Activated naive CD4-positive, alpha-beta T cell treated with anti-CD3 and anti-CD28 coated beads, Interleukin-2, amount 10 ng/mL, durations not matched to agents 7 days and 5 days (primary cell): ENCODE measurements at regions not wholly inside any gene's neighbourhood (a gene's known extent, or its start where the extent isn't known, plus 50 kb on each side); places are given as distances from the start of the nearest gene placed in this dataset.
A peak's percentile ranks its signal among the peaks of the same experiment; 100 is the strongest.
"Not testable (repeated sequence)": the region's sequence is repeated elsewhere in the genome, so short reads cannot be mapped to it uniquely, and the experiment has no call there.

ENCODE experiments used
- CTCF ChIA-PET: fragments of 350-600 bp; sonication (Branson Sonifier 250); formaldehyde crosslinking; loops from one replicate; lab custom pipeline; 2021; ENCODE audit warnings: antibody characterized with exemption; lab: Charles Lee
- DNase-seq: peaks from one replicate; pipeline ENCODE4 v3.0.0-alpha.2; 2020
- H3K27ac Mint-ChIP-seq: one replicate; pipeline ENCODE4 v1.8.0; 2021; ENCODE audit warnings: mild to moderate bottlenecking, moderate library complexity, mixed read lengths
- H3K27me3 Mint-ChIP-seq: one replicate; pipeline ENCODE4 v1.8.0; 2021; ENCODE audit warnings: mild to moderate bottlenecking, mixed read lengths
- H3K36me3 Mint-ChIP-seq: one replicate; pipeline ENCODE4 v1.8.0; 2021; ENCODE audit warnings: mixed read lengths
- H3K4me1 Mint-ChIP-seq: one replicate; pipeline ENCODE4 v1.8.0; 2021; ENCODE audit warnings: mixed read lengths
- H3K4me3 Mint-ChIP-seq: one replicate; pipeline ENCODE4 v1.8.0; 2021; ENCODE audit warnings: mild to moderate bottlenecking, moderate library complexity, mixed read lengths
- H3K9me3 Mint-ChIP-seq: one replicate; pipeline ENCODE4 v1.8.0; 2021; ENCODE audit warnings: mixed read lengths

GRCh38 chr2:58764338-58765104 is 523.4 kb upstream of the FANCL start:
- H3K27me3 Mint-ChIP-seq: no peaks in the 10 kb centered on the region
- no peak for DNase-seq
- CTCF ChIA-PET: interaction anchor here (1.0 kb wide), 1 partner anchor 193 kb away, joined by 3 read pairs; no protein-coding TSS in a partner anchor

GRCh38 chr2:58762176-58762781 is 521.2 kb upstream of the FANCL start:
- H3K27ac Mint-ChIP-seq: no peak overlapping the region
- CTCF ChIA-PET: no interaction called here
- peak; percentile 30 for DNase-seq
- no peaks in the 10 kb centered on the region for H3K9me3 Mint-ChIP-seq
- no peaks in the 10 kb centered on the region for H3K27me3 Mint-ChIP-seq
- no peak overlapping the region for H3K4me3 Mint-ChIP-seq
- H3K36me3 Mint-ChIP-seq: no peaks in the 10 kb centered on the region
- no peaks in the 10 kb centered on the region for H3K4me1 Mint-ChIP-seq

More at GRCh38 chr2:58764338-58765104, 523.4 kb upstream of the FANCL start:
- no peaks in the 10 kb centered on the region for H3K4me1 Mint-ChIP-seq
- H3K27ac Mint-ChIP-seq: no peak overlapping the region
- H3K9me3 Mint-ChIP-seq: no peaks in the 10 kb centered on the region
- H3K4me3 Mint-ChIP-seq: no peak overlapping the region
- H3K36me3 Mint-ChIP-seq: no peaks in the 10 kb centered on the region

GRCh38 chr2:58757971-58758370 is 516.8 kb upstream of the FANCL start:
- CTCF ChIA-PET: no interaction called here
- no peak for DNase-seq
- H3K9me3 Mint-ChIP-seq: no peaks in the 10 kb centered on the region
- no peak overlapping the region for H3K27ac Mint-ChIP-seq
- H3K4me1 Mint-ChIP-seq: no peaks in the 10 kb centered on the region
- H3K36me3 Mint-ChIP-seq: no peaks in the 10 kb centered on the region
- no peak overlapping the region for H3K4me3 Mint-ChIP-seq
- no peaks in the 10 kb centered on the region for H3K27me3 Mint-ChIP-seq

GRCh38 chr2:58756336-58756735 is 515.2 kb upstream of the FANCL start:
- CTCF ChIA-PET: no interaction called here
- Mint-ChIP-seq H3K9me3 (no peaks in the 10 kb centered on the region), H3K27ac (no peak overlapping the region), H3K4me1 (no peaks in the 10 kb centered on the region), H3K27me3 (no peaks in the 10 kb centered on the region), H3K36me3 (no peaks in the 10 kb centered on the region), H3K4me3 (no peak overlapping the region)
- DNase-seq: no peak

- H3K27me3 Mint-ChIP-seq: not testable (repeated sequence)
These were observed 511.4 kb upstream of the FANCL start for GRCh38 chr2:58752507-58752906.

GRCh38 chr2:58751676-58752075 is 510.6 kb upstream of the FANCL start:
- H3K27ac Mint-ChIP-seq, H3K4me1 Mint-ChIP-seq, DNase-seq, H3K9me3 Mint-ChIP-seq, H3K27me3 Mint-ChIP-seq, H3K4me3 Mint-ChIP-seq, H3K36me3 Mint-ChIP-seq: not testable (repeated sequence)
- CTCF ChIA-PET: interaction anchor here (1.0 kb wide), 1 partner anchor 181 kb away, joined by 3 read pairs; no protein-coding TSS in a partner anchor

More at GRCh38 chr2:58752507-58752906, 511.4 kb upstream of the FANCL start:
- DNase-seq, H3K36me3 Mint-ChIP-seq, H3K4me3 Mint-ChIP-seq, H3K27ac Mint-ChIP-seq, H3K9me3 Mint-ChIP-seq, H3K4me1 Mint-ChIP-seq: not testable (repeated sequence)
- CTCF ChIA-PET: interaction anchor here (1.0 kb wide), 1 partner anchor 182 kb away, joined by 3 read pairs; no protein-coding TSS in a partner anchor

GRCh38 chr2:58749041-58749440 is 507.9 kb upstream of the FANCL start:
- CTCF ChIA-PET: no interaction called here
- no peak for DNase-seq
- Mint-ChIP-seq H3K4me1 (no peaks in the 10 kb centered on the region), H3K36me3 (no peaks in the 10 kb centered on the region), H3K4me3 (no peak overlapping the region), H3K9me3 (no peaks in the 10 kb centered on the region), H3K27me3 (no peaks in the 10 kb centered on the region), H3K27ac (no peak overlapping the region)

GRCh38 chr2:58745334-58745733 is 504.2 kb upstream of the FANCL start:
- H3K27ac Mint-ChIP-seq, CTCF ChIA-PET, DNase-seq, H3K4me3 Mint-ChIP-seq, H3K36me3 Mint-ChIP-seq, H3K4me1 Mint-ChIP-seq, H3K27me3 Mint-ChIP-seq, H3K9me3 Mint-ChIP-seq: not testable (repeated sequence)

GRCh38 chr2:58740426-58740825 is 499.3 kb upstream of the FANCL start:
- Mint-ChIP-seq H3K4me3 (no peak overlapping the region), H3K36me3 (no peaks in the 10 kb centered on the region), H3K4me1 (no peaks in the 10 kb centered on the region), H3K9me3 (no peaks in the 10 kb centered on the region), H3K27me3 (no peaks in the 10 kb centered on the region), H3K27ac (no peak overlapping the region)
- DNase-seq: no peak
- CTCF ChIA-PET: no interaction called here

- Mint-ChIP-seq H3K4me3 (no peak overlapping the region), H3K4me1 (no peaks in the 10 kb centered on the region), H3K9me3 (no peaks in the 10 kb centered on the region), H3K36me3 (no peaks in the 10 kb centered on the region), H3K27me3 (no peaks in the 10 kb centered on the region), H3K27ac (no peak overlapping the region)
- CTCF ChIA-PET: no interaction called here
- DNase-seq: no peak
These were observed 497.9 kb upstream of the FANCL start for GRCh38 chr2:58739033-58739432.

GRCh38 chr2:58734365-58734764 is 493.2 kb upstream of the FANCL start:
- Mint-ChIP-seq H3K27me3 (no peaks in the 10 kb centered on the region), H3K36me3 (no peaks in the 10 kb centered on the region), H3K4me1 (no peaks in the 10 kb centered on the region), H3K4me3 (no peak overlapping the region), H3K27ac (no peak overlapping the region), H3K9me3 (no peaks in the 10 kb centered on the region)
- CTCF ChIA-PET: no interaction called here
- no peak for DNase-seq

- no peak overlapping the region for H3K4me3 Mint-ChIP-seq
- CTCF ChIA-PET: no interaction called here
- DNase-seq: no peak
- no peak overlapping the region for H3K27ac Mint-ChIP-seq
- no peaks in the 10 kb centered on the region for H3K9me3 Mint-ChIP-seq
- H3K4me1 Mint-ChIP-seq: no peaks in the 10 kb centered on the region
- H3K36me3 Mint-ChIP-seq: no peaks in the 10 kb centered on the region
- H3K27me3 Mint-ChIP-seq: no peaks in the 10 kb centered on the region
These were observed 491.9 kb upstream of the FANCL start for GRCh38 chr2:58732999-58733398.

- Mint-ChIP-seq H3K27ac (no peak overlapping the region), H3K27me3 (no peaks in the 10 kb centered on the region), H3K4me1 (no peaks in the 10 kb centered on the region), H3K36me3 (no peaks in the 10 kb centered on the region), H3K4me3 (no peak overlapping the region), H3K9me3 (no peaks in the 10 kb centered on the region)
- no peak for DNase-seq
- CTCF ChIA-PET: no interaction called here
These were observed 490.4 kb upstream of the FANCL start for GRCh38 chr2:58731488-58731869.

- H3K9me3 Mint-ChIP-seq: no peaks in the 10 kb centered on the region
- no peak for DNase-seq
- H3K36me3 Mint-ChIP-seq: no peaks in the 10 kb centered on the region
- no peak overlapping the region for H3K27ac Mint-ChIP-seq
- no peaks in the 10 kb centered on the region for H3K4me1 Mint-ChIP-seq
- no peaks in the 10 kb centered on the region for H3K27me3 Mint-ChIP-seq
- H3K4me3 Mint-ChIP-seq: no peak overlapping the region
- CTCF ChIA-PET: no interaction called here
These were observed 489.8 kb upstream of the FANCL start for GRCh38 chr2:58730764-58731487.
